HCT116 (cell line): ENCODE measurements at regions not wholly inside any gene's neighbourhood (a gene's known extent, or its start where the extent isn't known, plus 50 kb on each side); places are given as distances from the start of the nearest gene placed in this dataset.

ENCODE experiments used
- ATAC-seq: fragments of 200-7000 bp; cut with Tn5 transposase; 2 replicates; pipeline ENCODE4 v1.9.1; 2020; ENCODE audit warnings: mild to moderate bottlenecking, moderate library complexity
- BruUV-seq: library from RNA; stranded (reverse); fragments of 400-500 nt; replicated peaks from 2 replicates; lab custom pipeline; 2021; lab: Mats Ljungman, UMichigan
- CTCF ChIA-PET: fragments of 300-600 bp; sonication (Branson Sonifier 250); formaldehyde crosslinking; loops from one replicate; lab custom pipeline; 2021; ENCODE audit warnings: antibody characterized with exemption; lab: Charles Lee
- POLR2A ChIA-PET: fragments of 300-600, 350-600 bp; sonication (Branson Sonifier 250); formaldehyde crosslinking; loops from one replicate; lab custom pipeline; 2021; ENCODE audit warnings: antibody characterized with exemption; lab: Charles Lee
- RAD21 ChIA-PET, 2 experiments: fragments of 300-600 bp; sonication (Branson Sonifier 250); formaldehyde crosslinking; loops; one replicate each; lab custom pipeline; 2023; ENCODE audit warnings: low total read pairs in 2 of 2; ENCODE audit not compliant: uncharacterized antibody in 2 of 2, unreplicated experiment in 2 of 2, low non-redundant PET in 1 of 2; lab: Charles Lee
- DNase-seq: peaks from one replicate; pipeline ENCODE4 v3.0.0-alpha.2; 2010; ENCODE audit warnings: low read depth, low spot score
- H2AFZ ChIP-seq: fragments of 200-600 bp; shearing (Covaris generic), sonication (generic); 2 replicates; pipeline ENCODE4 v1.6.1; 2017; ENCODE audit warnings: low read depth, mixed run types, mixed read lengths, antibody characterized with exemption, low read length; ENCODE audit not compliant: poor library complexity, severe bottlenecking
- H3K27ac ChIP-seq: 2 replicates; pipeline ENCODE4 v1.5.1; 2012; ENCODE audit warnings: low read depth, low read length
- H3K27me3 ChIP-seq: fragments of 200-600 bp; sonication (generic); 2 replicates; pipeline ENCODE4 v1.6.1; 2016; ENCODE audit warnings: mixed run types, low read length, mixed read lengths; ENCODE audit not compliant: insufficient read depth
- H3K36me3 ChIP-seq, 2 experiments: fragments of 200-500 bp in 1 of 2; fragments of 200-600 bp in 1 of 2; sonication (Bioruptor generic) in 1 of 2; sonication (generic) in 1 of 2; 2 replicates each; pipeline versions ENCODE4 v1.5.1 to v1.6.1; 2014 to 2016; ENCODE audit warnings: low read length in 2 of 2, inconsistent platforms in 1 of 2, mixed read lengths in 1 of 2, mixed run types in 1 of 2; ENCODE audit not compliant: insufficient read depth in 2 of 2, control insufficient read depth in 1 of 2
- H3K4me1 ChIP-seq, 2 experiments: fragments of 200-600 bp in 1 of 2; sonication (generic) in 1 of 2; 2 replicates each; pipeline versions ENCODE4 v1.5.1 to v1.6.1; 2012 to 2017; ENCODE audit warnings: low read length in 2 of 2, inconsistent platforms in 1 of 2, mild to moderate bottlenecking in 1 of 2, mixed read lengths in 1 of 2, mixed run types in 1 of 2, moderate library complexity in 1 of 2; ENCODE audit not compliant: insufficient read depth in 2 of 2, control insufficient read depth in 1 of 2
- H3K4me2 ChIP-seq: fragments of 200-600 bp; sonication (generic); 2 replicates; pipeline ENCODE4 v1.6.1; 2017; ENCODE audit warnings: mixed run types, low read length, mixed read lengths
- H3K4me3 ChIP-seq, 2 experiments: fragments of 200-600 bp in 1 of 2; sonication (generic) in 1 of 2; replicated peaks in 1 of 2; 2 replicates each; pipeline ENCODE4 v1.5.1; 2011 to 2016; ENCODE audit warnings: low read length in 2 of 2, control low read depth in 1 of 2, low read depth in 1 of 2, mild to moderate bottlenecking in 1 of 2, mixed read lengths in 1 of 2, mixed run types in 1 of 2
- H3K79me2 ChIP-seq: fragments of 200-600 bp; sonication (generic); 2 replicates; pipeline ENCODE4 v1.6.1; 2017; ENCODE audit warnings: mild to moderate bottlenecking, mixed run types, low read length, moderate library complexity, mixed read lengths; ENCODE audit not compliant: insufficient read depth
- H3K9ac ChIP-seq: fragments of 200-600 bp; sonication (generic); 2 replicates; pipeline ENCODE4 v1.6.1; 2016; ENCODE audit warnings: low read length, mixed read lengths
- H3K9me2 ChIP-seq: fragments of 200-600 bp; sonication (generic), shearing (Covaris generic); 2 replicates; pipeline ENCODE4 v1.6.1; 2017; ENCODE audit warnings: mixed run types, mild to moderate bottlenecking, moderate library complexity; ENCODE audit not compliant: insufficient read depth
- H3K9me3 ChIP-seq, 2 experiments: fragments of 200-500 bp in 1 of 2; fragments of 200-600 bp in 1 of 2; sonication (Bioruptor generic) in 1 of 2; sonication (generic) in 1 of 2; 2 replicates each; pipeline ENCODE4 v1.6.1; 2014 to 2017; ENCODE audit warnings: low read length in 2 of 2, mixed read lengths in 2 of 2, inconsistent platforms in 1 of 2, low read depth in 1 of 2, mild to moderate bottlenecking in 1 of 2, mixed run types in 1 of 2, moderate library complexity in 1 of 2; ENCODE audit not compliant: control insufficient read depth in 1 of 2, insufficient read depth in 1 of 2
- H4K20me1 ChIP-seq: fragments of 200-600 bp; sonication (generic), shearing (Covaris generic); 2 replicates; pipeline ENCODE4 v1.6.1; 2017; ENCODE audit warnings: mixed run types, mild to moderate bottlenecking, moderate library complexity; ENCODE audit not compliant: insufficient read depth
- ATF3 ChIP-seq: IDR thresholded peaks from 2 replicates; pipeline ENCODE4 v1.6.1; 2012
- CEBPB ChIP-seq: IDR thresholded peaks from 2 replicates; pipeline ENCODE4 v1.6.1; 2012; ENCODE audit warnings: low read depth
- CTCF ChIP-seq, 3 experiments: fragments of 200-600 bp in 1 of 3; sonication (generic) in 1 of 3; IDR thresholded peaks in 2 of 3; conservative IDR thresholded peaks in 1 of 3; 2 replicates each; pipeline ENCODE4 v1.5.1; 2012 to 2017; ENCODE audit warnings: low read depth in 2 of 3, low read length in 2 of 3, antibody characterized with exemption in 1 of 3, borderline replicate concordance in 1 of 3, control low read depth in 1 of 3, mild to moderate bottlenecking in 1 of 3, mixed read lengths in 1 of 3, mixed run types in 1 of 3, moderate library complexity in 1 of 3; ENCODE audit not compliant: insufficient read depth in 1 of 3
- EGR1 ChIP-seq: IDR thresholded peaks from 2 replicates; pipeline ENCODE4 v1.6.1; 2012; ENCODE audit warnings: low read depth
- FOSL1 ChIP-seq: IDR thresholded peaks from 2 replicates; pipeline ENCODE4 v1.6.1; 2012; ENCODE audit warnings: low read depth
- JUND ChIP-seq: IDR thresholded peaks from 2 replicates; pipeline ENCODE4 v1.6.1; 2012
- MAX ChIP-seq: IDR thresholded peaks from 2 replicates; pipeline ENCODE4 v1.6.1; 2012
- REST ChIP-seq: IDR thresholded peaks from 2 replicates; pipeline ENCODE4 v1.6.1; 2012; ENCODE audit warnings: low read depth
- SP1 ChIP-seq: IDR thresholded peaks from 2 replicates; pipeline ENCODE4 v1.6.1; 2012; ENCODE audit warnings: low read depth
- ZBTB33 ChIP-seq: IDR thresholded peaks from 2 replicates; pipeline ENCODE4 v1.6.1; 2011; ENCODE audit warnings: mild to moderate bottlenecking, low read length, moderate library complexity; ENCODE audit not compliant: insufficient replicate concordance; ENCODE audit errors: extremely low read depth
- intact Hi-C: fragments of 100-400 bp; cut with micrococcal nuclease; formaldehyde crosslinking; loops from 2 replicates; pipeline ENCODE4 v1.10.0; 2022

GRCh38 chr4:123919576-123920098 is 523.0 kb downstream of the SPRY1 start:
- Histone ChIP-seq H3K4me2 (no peak overlapping the region), H3K9me3 (no peaks in the 10 kb centered on the region), H3K9me2 (no peaks in the 10 kb centered on the region), H3K4me1 (no peaks in the 10 kb centered on the region), H3K27ac (no peak overlapping the region), H2AFZ (no peak overlapping the region), H4K20me1 (no peaks in the 10 kb centered on the region), H3K36me3 (no peaks in the 10 kb centered on the region), H3K9ac (no peak overlapping the region), H3K79me2 (no peaks in the 10 kb centered on the region), H3K27me3 (no peaks in the 10 kb centered on the region), H3K4me3 (no peak overlapping the region)
- DNase-seq = no peak
- POLR2A ChIA-PET = no interaction called here
- intact Hi-C loops = no loop called here
- ATAC-seq = no peak
- CTCF ChIA-PET = interaction anchor here (0.5 kb wide), 1 partner anchor 1963 kb away, joined by 4 read pairs; no protein-coding TSS in a partner anchor
- no TSS peak for BruUV-seq
- TF ChIP-seq ATF3 = no peak
- TF ChIP-seq JUND = no peak
- no peak for TF ChIP-seq CTCF (IDR thresholded peaks at IDR 0.05 in 2 of 3, conservative IDR thresholded peaks at IDR 0.05 in 1 of 3; ENCODE audit: borderline replicate concordance in 1 of 3, insufficient read depth in 1 of 3, low read depth in 2 of 3, low read length in 2 of 3)
- no peak for TF ChIP-seq CEBPB
- no peak for TF ChIP-seq MAX
- TF ChIP-seq FOSL1 = no peak
- TF ChIP-seq SP1 = no peak
- RAD21 ChIA-PET = no interaction called here

GRCh38 chr4:123921339-123921738 is 524.7 kb downstream of the SPRY1 start:
- Histone ChIP-seq H3K4me2 (no peak overlapping the region), H3K9me3 (no peaks in the 10 kb centered on the region), H3K9ac (no peak overlapping the region), H4K20me1 (no peaks in the 10 kb centered on the region), H2AFZ (no peak overlapping the region), H3K4me3 (no peak overlapping the region), H3K4me1 (no peaks in the 10 kb centered on the region), H3K27ac (no peak overlapping the region), H3K36me3 (no peaks in the 10 kb centered on the region), H3K27me3 (no peaks in the 10 kb centered on the region), H3K9me2 (0 out of 2 replicates have a peak, but pooled peaks cover 1% of the 10 kb centered on the region), H3K79me2 (no peaks in the 10 kb centered on the region)
- CTCF ChIA-PET = no interaction called here
- DNase-seq (no peak), ATAC-seq (no peak)
- BruUV-seq = no TSS peak
- POLR2A ChIA-PET = no interaction called here
- TF ChIP-seq REST (no peak), EGR1 (no peak), ZBTB33 (no peak)
- RAD21 ChIA-PET = no interaction called here
- intact Hi-C loops = no loop called here
